Astrocyte (in vitro differentiated cells and primary cell): ENCODE measurements at regions not wholly inside any gene's neighbourhood (a gene's known extent, or its start where the extent isn't known, plus 50 kb on each side); places are given as distances from the start of the nearest gene placed in this dataset.

Experiments used
- CTCF ChIP-seq: IDR thresholded peaks from 2 replicates; pipeline ENCODE4 v1.5.1; 2011; ENCODE audit warnings: low read depth, mild to moderate bottlenecking, inconsistent platforms, low read length, moderate library complexity; ENCODE audit not compliant: insufficient read depth
- EZH2 ChIP-seq: IDR thresholded peaks from 2 replicates; pipeline ENCODE4 v1.6.1; 2012; ENCODE audit warnings: mild to moderate bottlenecking, low read length, inconsistent platforms; ENCODE audit not compliant: insufficient read depth

DNA sequence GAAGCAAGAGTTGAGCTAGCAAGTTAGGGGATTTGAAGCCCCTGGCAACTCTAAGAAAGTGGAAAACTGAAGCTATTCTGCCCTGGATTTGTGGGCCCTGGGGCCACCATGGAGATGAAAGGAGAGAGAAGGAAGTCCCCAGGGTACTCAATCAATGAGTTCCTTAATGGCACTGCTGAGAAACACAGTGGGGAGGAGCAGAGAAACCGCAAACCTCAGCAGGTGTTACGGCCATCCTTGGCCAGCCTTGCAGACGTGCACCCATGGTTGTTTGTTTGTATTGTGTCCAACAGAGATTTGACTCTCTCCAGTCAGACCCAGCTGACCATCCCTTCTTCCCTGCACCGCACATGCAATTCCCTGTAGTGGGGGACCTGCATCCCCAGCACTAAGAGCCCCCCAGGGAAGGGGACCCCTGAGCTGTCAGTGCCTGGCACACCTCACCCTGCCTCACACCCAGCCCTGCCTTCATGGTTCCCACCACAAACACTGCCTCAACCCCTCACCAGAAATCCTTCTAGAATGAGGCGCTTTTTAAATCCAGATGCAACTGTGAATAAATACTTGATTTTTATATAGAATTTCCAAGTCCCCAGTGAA lies 255.3 kb downstream of the SH3BP4 start:
- TF ChIP-seq CTCF (no peak), EZH2 (no peak)
